OCI-M1 (cell line): ENCODE measurements at regions not wholly inside any gene's neighbourhood (a gene's known extent, or its start where the extent isn't known, plus 50 kb on each side); places are given as distances from the start of the nearest gene placed in this dataset.

Experiments used
- DNase-seq: peaks from one replicate; lab custom pipeline; 2025; lab: John Stamatoyannopoulos, UW

- DNase-seq = no peak
Measured at GRCh38 chr16:49078104-49078503, 203.5 kb downstream of the CBLN1 start.

- DNase-seq = no peak
Measured at GRCh38 chr16:49075709-49076108, 205.9 kb downstream of the CBLN1 start.

GRCh38 chr16:49068224-49068623, 213.4 kb downstream of the CBLN1 start:
- no peak for DNase-seq

- DNase-seq = no peak
Measured at GRCh38 chr16:49067776-49068175, 213.9 kb downstream of the CBLN1 start.

GRCh38 chr16:49061137-49061714, 220.4 kb downstream of the CBLN1 start:
- DNase-seq = no peak

- no peak for DNase-seq
Measured at GRCh38 chr16:49060728-49061127, 220.9 kb downstream of the CBLN1 start.

GRCh38 chr16:49058382-49058781, 223.3 kb downstream of the CBLN1 start:
- no peak for DNase-seq

- DNase-seq = no peak
Measured at GRCh38 chr16:49057936-49058335, 223.7 kb downstream of the CBLN1 start.

GRCh38 chr16:49057391-49057790, 224.2 kb downstream of the CBLN1 start:
- DNase-seq = no peak

- no peak for DNase-seq
Measured at GRCh38 chr16:49056546-49056945, 225.1 kb downstream of the CBLN1 start.

GRCh38 chr16:49055824-49056545, 225.7 kb downstream of the CBLN1 start:
- no peak for DNase-seq

GRCh38 chr16:49055291-49055690, 226.3 kb downstream of the CBLN1 start:
- no peak for DNase-seq

GRCh38 chr16:49054606-49055005, 227.0 kb downstream of the CBLN1 start:
- DNase-seq = no peak

GRCh38 chr16:49052846-49053245, 228.8 kb downstream of the CBLN1 start:
- no peak for DNase-seq

- DNase-seq = no peak
Measured at GRCh38 chr16:49051576-49051975, 230.1 kb downstream of the CBLN1 start.

- DNase-seq = no peak
Measured at GRCh38 chr16:49050607-49051006, 231.0 kb downstream of the CBLN1 start.

- DNase-seq = no peak
Measured at GRCh38 chr16:49049644-49050043, 232.0 kb downstream of the CBLN1 start.

GRCh38 chr16:49049191-49049590, 232.4 kb downstream of the CBLN1 start:
- DNase-seq = no peak

- no peak for DNase-seq
Measured at GRCh38 chr16:49048557-49048956, 233.1 kb downstream of the CBLN1 start.

GRCh38 chr16:49036126-49036525, 245.5 kb downstream of the CBLN1 start:
- no peak for DNase-seq

GRCh38 chr16:49027420-49027819, 254.2 kb downstream of the CBLN1 start:
- DNase-seq = no peak

GRCh38 chr16:49026566-49027181, 255.0 kb downstream of the CBLN1 start:
- DNase-seq = no peak

- no peak for DNase-seq
Measured at GRCh38 chr16:49024896-49025295, 256.7 kb downstream of the CBLN1 start.

GRCh38 chr16:49024016-49024415, 257.6 kb downstream of the CBLN1 start:
- DNase-seq = no peak
